ENCODE measurements at regions not wholly inside any gene's neighbourhood (a gene's known extent, or its start where the extent isn't known, plus 50 kb on each side); places are given as distances from the start of the nearest gene placed in this dataset.
A peak's percentile ranks its signal among the peaks of the same experiment; 100 is the strongest.

DNA sequence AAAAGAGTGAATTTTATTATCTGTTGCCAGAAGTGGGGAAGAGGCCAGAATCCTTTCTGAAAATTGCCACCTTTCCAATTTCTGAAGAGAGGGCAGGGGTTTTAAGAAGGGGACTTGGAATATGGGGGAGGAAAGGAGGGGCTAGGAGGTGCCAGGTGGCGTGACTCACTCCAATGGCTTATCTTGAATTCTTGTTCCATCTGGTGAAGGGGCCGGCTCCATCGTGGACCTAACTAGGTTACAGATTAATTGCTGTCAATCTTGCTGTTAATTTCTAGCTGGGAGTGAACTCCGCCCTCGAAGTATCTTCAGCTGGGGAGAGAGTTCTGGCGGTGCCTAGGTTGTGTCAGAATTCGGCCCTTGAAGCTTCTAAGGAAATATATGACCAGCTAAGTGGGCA is 138.7 kb downstream of the YTHDC2 start:
- DNase-seq: no peak
- intact Hi-C loops (cut with DNase I): no loop called here
- H3K27me3 ChIP-seq: no peaks in the 10 kb centered on the region
- 45 to 50% methylated on average over 7 of the region's 7 CpGs for WGBS, 2 donors
- no peak overlapping the region for H3K27ac ChIP-seq
- TF ChIP-seq, protein P1, sequence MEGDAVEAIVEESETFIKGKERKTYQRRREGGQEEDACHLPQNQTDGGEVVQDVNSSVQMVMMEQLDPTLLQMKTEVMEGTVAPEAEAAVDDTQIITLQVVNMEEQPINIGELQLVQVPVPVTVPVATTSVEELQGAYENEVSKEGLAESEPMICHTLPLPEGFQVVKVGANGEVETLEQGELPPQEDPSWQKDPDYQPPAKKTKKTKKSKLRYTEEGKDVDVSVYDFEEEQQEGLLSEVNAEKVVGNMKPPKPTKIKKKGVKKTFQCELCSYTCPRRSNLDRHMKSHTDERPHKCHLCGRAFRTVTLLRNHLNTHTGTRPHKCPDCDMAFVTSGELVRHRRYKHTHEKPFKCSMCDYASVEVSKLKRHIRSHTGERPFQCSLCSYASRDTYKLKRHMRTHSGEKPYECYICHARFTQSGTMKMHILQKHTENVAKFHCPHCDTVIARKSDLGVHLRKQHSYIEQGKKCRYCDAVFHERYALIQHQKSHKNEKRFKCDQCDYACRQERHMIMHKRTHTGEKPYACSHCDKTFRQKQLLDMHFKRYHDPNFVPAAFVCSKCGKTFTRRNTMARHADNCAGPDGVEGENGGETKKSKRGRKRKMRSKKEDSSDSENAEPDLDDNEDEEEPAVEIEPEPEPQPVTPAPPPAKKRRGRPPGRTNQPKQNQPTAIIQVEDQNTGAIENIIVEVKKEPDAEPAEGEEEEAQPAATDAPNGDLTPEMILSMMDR (IDR thresholded peaks at IDR 0.05): no peak
- no peak for TF ChIP-seq POLR2A (IDR thresholded peaks at IDR 0.05)
- H3K4me3 ChIP-seq: no peak overlapping the region
- H3K9me3 ChIP-seq: no peaks in the 10 kb centered on the region
- no peaks in the 10 kb centered on the region for H3K4me1 ChIP-seq
- no peaks in the 10 kb centered on the region for H3K36me3 ChIP-seq (replicated peaks in 1 of 2; ENCODE audit: insufficient read depth in 1 of 2, low read depth in 2 of 2)
- no peak for ATAC-seq

DNA sequence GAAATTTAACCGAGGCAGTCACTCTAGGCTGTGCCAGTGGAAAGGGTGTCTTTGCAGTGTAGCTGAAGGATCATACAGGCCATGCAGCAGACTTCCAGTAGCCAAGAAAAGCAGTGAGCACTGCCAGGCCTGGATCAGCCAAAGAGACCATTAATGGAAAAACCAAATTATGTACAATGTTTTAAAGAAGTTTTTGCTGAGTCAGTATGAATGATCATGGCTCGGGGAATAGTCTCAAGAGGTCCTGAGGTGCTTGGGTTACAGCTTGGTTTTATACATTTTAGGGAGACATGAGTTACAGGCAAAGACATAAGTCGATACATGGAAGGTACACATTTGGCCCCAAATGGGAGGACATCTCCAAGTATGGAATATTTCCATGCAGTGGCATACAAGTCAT is 141.3 kb downstream of the YTHDC2 start:
- WGBS, 2 donors: 80 to 85% methylated on average over 3 of the region's 3 CpGs
- Histone ChIP-seq H3K27ac (no peak overlapping the region), H3K4me1 (no peaks in the 10 kb centered on the region), H3K4me3 (no peak overlapping the region), H3K27me3 (no peaks in the 10 kb centered on the region), H3K36me3 (replicated peaks in 1 of 2; ENCODE audit: insufficient read depth in 1 of 2, low read depth in 2 of 2) (no peaks in the 10 kb centered on the region), H3K9me3 (no peaks in the 10 kb centered on the region)
- intact Hi-C loops (cut with DNase I): no loop called here
- no peak for TF ChIP-seq POLR2A (IDR thresholded peaks at IDR 0.05)
- TF ChIP-seq, protein P1 (IDR thresholded peaks at IDR 0.05): no peak
- DNase-seq (no peak), ATAC-seq (no peak)

DNA sequence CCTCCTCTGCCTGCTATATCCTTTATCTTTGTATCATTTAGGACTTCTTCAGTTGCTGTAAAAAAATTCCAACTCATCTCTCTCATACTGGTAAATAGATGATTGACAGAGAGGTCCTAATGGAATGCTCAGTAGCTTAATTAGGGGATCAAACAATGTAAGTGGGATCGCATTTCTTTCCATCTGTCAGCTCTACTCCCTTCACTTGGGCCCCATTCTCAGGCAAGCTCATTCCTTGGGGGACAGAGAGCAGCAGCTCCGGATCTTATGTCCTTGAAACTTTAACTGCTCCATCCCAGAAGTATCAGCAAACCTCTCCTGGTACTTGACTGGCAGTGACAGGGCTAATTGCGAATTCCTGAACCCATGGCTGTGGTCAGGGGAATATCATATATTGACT is 146.7 kb downstream of the YTHDC2 start:
- WGBS, 2 donors: 46 to 54% methylated on average over 3 of the region's 3 CpGs
- no peaks in the 10 kb centered on the region for H3K4me1 ChIP-seq

DNA sequence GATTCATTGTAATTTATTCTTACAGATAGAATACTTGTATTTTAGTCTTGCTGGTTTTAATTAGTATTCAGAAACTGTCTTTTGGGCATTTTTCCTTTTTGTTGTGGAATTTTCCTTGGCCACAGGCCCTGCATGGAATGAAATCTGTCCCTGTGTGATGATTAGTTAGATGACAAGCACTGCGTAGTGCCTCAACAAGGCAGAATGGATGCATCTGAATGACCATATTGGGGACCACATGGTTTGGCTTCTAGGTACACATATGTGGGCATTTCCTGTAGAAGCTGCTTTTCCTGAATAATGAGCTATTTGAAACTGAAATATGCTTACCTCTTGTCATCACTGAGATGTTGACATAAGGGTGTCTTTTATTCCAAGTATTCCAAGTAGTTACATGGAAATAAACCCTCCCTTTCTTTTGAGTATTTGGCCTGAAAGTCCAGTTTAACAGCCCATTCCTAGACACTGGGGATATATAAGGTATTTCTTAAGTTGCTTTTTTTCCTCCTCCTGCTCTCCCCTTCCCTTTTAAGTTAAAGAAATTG is 147.3 kb downstream of the YTHDC2 start:
- no peaks in the 10 kb centered on the region for H3K36me3 ChIP-seq (replicated peaks in 1 of 2; ENCODE audit: insufficient read depth in 1 of 2, low read depth in 2 of 2)
- no peaks in the 10 kb centered on the region for H3K4me1 ChIP-seq
- intact Hi-C loops (cut with DNase I): no loop called here
- WGBS, 2 donors: 86 to 87% methylated on average over 1 of the region's 1 CpG
- H3K4me3 ChIP-seq: no peak overlapping the region
- H3K9me3 ChIP-seq: no peaks in the 10 kb centered on the region
- ATAC-seq: no peak
- no peak overlapping the region for H3K27ac ChIP-seq
- no peak for DNase-seq
- H3K27me3 ChIP-seq: no peaks in the 10 kb centered on the region
- TF ChIP-seq POLR2A (IDR thresholded peaks at IDR 0.05): no peak
- TF ChIP-seq, protein P1 (IDR thresholded peaks at IDR 0.05): no peak

More for the DNA sequence above, 146.7 kb downstream of the YTHDC2 start:
- no peak for DNase-seq
- H3K36me3 ChIP-seq (replicated peaks in 1 of 2; ENCODE audit: insufficient read depth in 1 of 2, low read depth in 2 of 2): no peaks in the 10 kb centered on the region
- intact Hi-C loops (cut with DNase I): no loop called here
- H3K9me3 ChIP-seq: no peaks in the 10 kb centered on the region
- ATAC-seq: no peak
- H3K27me3 ChIP-seq: no peaks in the 10 kb centered on the region
- no peak overlapping the region for H3K4me3 ChIP-seq
- no peak overlapping the region for H3K27ac ChIP-seq
- no peak for TF ChIP-seq POLR2A (IDR thresholded peaks at IDR 0.05)

DNA sequence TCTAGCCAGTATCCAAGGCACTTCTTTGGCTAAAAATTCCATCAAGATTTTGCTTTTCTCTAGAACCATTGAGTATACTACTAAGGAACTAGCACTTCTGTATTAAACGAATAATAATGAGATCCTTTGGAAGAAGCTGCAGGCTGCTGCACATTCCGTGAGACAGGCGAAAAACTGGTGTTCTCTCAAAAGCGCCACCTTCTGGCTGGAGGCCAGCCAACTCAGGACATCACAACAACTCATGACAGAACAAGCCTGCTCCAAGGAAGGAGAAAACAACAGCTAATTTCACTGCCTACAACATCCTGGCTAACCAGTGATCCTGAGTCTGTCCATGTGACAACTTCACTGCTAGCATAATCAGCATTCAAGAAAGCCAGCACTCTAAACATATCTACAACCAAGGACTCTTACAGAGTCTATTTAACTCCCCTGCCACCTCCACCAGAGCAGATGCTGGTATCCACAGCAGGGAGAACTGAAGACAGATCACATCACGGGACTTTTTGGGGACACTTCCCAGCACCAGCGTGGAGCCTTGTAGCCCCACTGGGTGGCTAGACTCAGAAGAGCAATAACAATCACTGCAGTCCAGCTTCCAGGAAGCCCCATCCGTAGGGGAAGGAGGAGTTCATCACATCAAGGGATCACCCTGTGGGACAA is 150.5 kb downstream of the YTHDC2 start:
- H3K36me3 ChIP-seq (replicated peaks in 1 of 2; ENCODE audit: insufficient read depth in 1 of 2, low read depth in 2 of 2): no peaks in the 10 kb centered on the region
- intact Hi-C loops (cut with DNase I): no loop called here
- H3K4me3 ChIP-seq: no peak overlapping the region
- H3K27ac ChIP-seq: no peak overlapping the region
- H3K9me3 ChIP-seq: no peaks in the 10 kb centered on the region
- ATAC-seq (no peak), DNase-seq (peak; percentile 28 to 70 (median 44))
- no peaks in the 10 kb centered on the region for H3K27me3 ChIP-seq
- TF ChIP-seq, protein P1 (IDR thresholded peaks at IDR 0.05): peak in 1 of 7 experiments; percentile 9
- no peak for TF ChIP-seq POLR2A (IDR thresholded peaks at IDR 0.05)
- 38 to 51% methylated on average over 7 of the region's 7 CpGs for WGBS, 2 donors
- no peaks in the 10 kb centered on the region for H3K4me1 ChIP-seq
